ENCODE measurements at regions not wholly inside any gene's neighbourhood (a gene's known extent, or its start where the extent isn't known, plus 50 kb on each side); places are given as distances from the start of the nearest gene placed in this dataset.

- no TSS peak for BruUV-seq (replicated peaks)
- no peaks in the 10 kb centered on the region; a peak in 1 of 4 replicates for H3K9me3 ChIP-seq (ENCODE audit: control insufficient read depth in 1 of 2, insufficient read depth in 1 of 2, low read depth in 1 of 2, low read length in 2 of 2)
- H2AFZ ChIP-seq (ENCODE audit: low read depth, low read length, poor library complexity, severe bottlenecking) = no peak overlapping the region
- H3K9me2 ChIP-seq (ENCODE audit: insufficient read depth) = no peaks in the 10 kb centered on the region
- H3K4me3 ChIP-seq (replicated peaks in 1 of 2; ENCODE audit: low read depth in 1 of 2, low read length in 2 of 2) = no peak overlapping the region
- ChIA-PET CTCF (no interaction called here), RAD21 (ENCODE audit: low non-redundant PET in 1 of 2, low total read pairs in 2 of 2, uncharacterized antibody in 2 of 2, unreplicated experiment in 2 of 2) (no interaction called here), POLR2A (no interaction called here)
- H3K4me1 ChIP-seq (ENCODE audit: control insufficient read depth in 1 of 2, insufficient read depth in 2 of 2, low read length in 2 of 2) = no peaks in the 10 kb centered on the region
- no peaks in the 10 kb centered on the region for H3K79me2 ChIP-seq (ENCODE audit: insufficient read depth, low read length)
- H3K4me2 ChIP-seq (ENCODE audit: low read length) = no peak overlapping the region
- no peaks in the 10 kb centered on the region for H4K20me1 ChIP-seq (ENCODE audit: insufficient read depth)
- no peak overlapping the region for H3K9ac ChIP-seq (ENCODE audit: low read length)
- TF ChIP-seq CEBPB (IDR thresholded peaks at IDR 0.05; ENCODE audit: low read depth) (no peak), YY1 (IDR thresholded peaks at IDR 0.05; ENCODE audit: extremely low read depth, insufficient replicate concordance, low read depth, low read length) (no peak)
- no peak for DNase-seq (ENCODE audit: low read depth, low spot score)
- intact Hi-C loops (cut with micrococcal nuclease) = no loop called here
- H3K27ac ChIP-seq (ENCODE audit: low read depth, low read length) = no peak overlapping the region
- no peak for ATAC-seq
- H3K36me3 ChIP-seq (ENCODE audit: control insufficient read depth in 1 of 2, insufficient read depth in 2 of 2, low read length in 2 of 2) = no peaks in the 10 kb centered on the region
- H3K27me3 ChIP-seq (ENCODE audit: insufficient read depth, low read length) = no peaks in the 10 kb centered on the region
Observed at GRCh38 chr5:152608458-152608857, 203.4 kb upstream of the NMUR2 start.

DNA sequence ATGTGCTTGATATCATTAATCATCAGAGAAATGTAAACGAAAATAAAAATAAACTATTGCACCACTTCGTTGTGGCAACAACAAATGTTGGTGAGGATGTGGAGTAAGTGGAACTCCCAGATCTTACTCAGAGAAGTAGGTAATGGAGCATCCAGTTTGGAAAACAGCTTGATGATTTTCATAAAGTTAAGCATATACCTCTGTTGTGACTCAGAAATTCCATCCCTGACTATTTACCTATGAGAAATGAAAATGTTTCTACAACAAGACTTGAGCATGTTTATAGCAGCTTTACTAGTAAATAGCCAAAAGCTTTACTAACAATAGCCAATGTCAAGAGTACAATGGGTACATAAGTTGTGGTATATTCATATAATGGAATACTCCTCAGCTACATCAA lies 214.7 kb upstream of the NMUR2 start:
- no peaks in the 10 kb centered on the region for H3K27me3 ChIP-seq (ENCODE audit: insufficient read depth, low read length)
- POLR2A ChIA-PET = no interaction called here
- TF ChIP-seq YY1 (IDR thresholded peaks at IDR 0.05; ENCODE audit: extremely low read depth, insufficient replicate concordance, low read depth, low read length) = no peak
- no peak for TF ChIP-seq EZH2 (IDR thresholded peaks at IDR 0.05)
- no peak for TF ChIP-seq JUND (IDR thresholded peaks at IDR 0.05)
- TF ChIP-seq ZFX (IDR thresholded peaks at IDR 0.05) = no peak
- no peak for TF ChIP-seq ELF1 (IDR thresholded peaks at IDR 0.05; ENCODE audit: borderline replicate concordance, low read depth)
- no peak for TF ChIP-seq EZH2phosphoT487 (IDR thresholded peaks at IDR 0.05; ENCODE audit: borderline replicate concordance)
- TF ChIP-seq CEBPB (IDR thresholded peaks at IDR 0.05; ENCODE audit: low read depth) = no peak
- no peak for TF ChIP-seq SIN3A (IDR thresholded peaks at IDR 0.05; ENCODE audit: low read depth)
- no peak for TF ChIP-seq POLR2AphosphoS5 (IDR thresholded peaks at IDR 0.05; ENCODE audit: low read depth, low read length)
- TF ChIP-seq ZNF274 (IDR thresholded peaks at IDR 0.05; ENCODE audit: low read depth, low read length) = no peak
- no peak for TF ChIP-seq SRF (IDR thresholded peaks at IDR 0.05; ENCODE audit: low read depth)
- no peak for TF ChIP-seq ZBTB33 (IDR thresholded peaks at IDR 0.05; ENCODE audit: extremely low read depth, insufficient replicate concordance, low read length)
- TF ChIP-seq MAX (IDR thresholded peaks at IDR 0.05) = no peak
- no peak for TF ChIP-seq TCF7L2 (IDR thresholded peaks at IDR 0.05; ENCODE audit: borderline replicate concordance, extremely low read depth, insufficient read depth, insufficient read length)
- no peak overlapping the region for H3K4me3 ChIP-seq (replicated peaks in 1 of 2; ENCODE audit: low read depth in 1 of 2, low read length in 2 of 2)
- no peaks in the 10 kb centered on the region for H3K4me1 ChIP-seq (ENCODE audit: control insufficient read depth in 1 of 2, insufficient read depth in 2 of 2, low read length in 2 of 2)
- H2AFZ ChIP-seq (ENCODE audit: low read depth, low read length, poor library complexity, severe bottlenecking) = no peak overlapping the region
- BruUV-seq (replicated peaks) = no TSS peak
- intact Hi-C loops (cut with micrococcal nuclease) = no loop called here
- DNase-seq (ENCODE audit: low read depth, low spot score) = no peak
- H3K9me3 ChIP-seq (ENCODE audit: control insufficient read depth in 1 of 2, insufficient read depth in 1 of 2, low read depth in 1 of 2, low read length in 2 of 2) = no peaks in the 10 kb centered on the region
- H3K9me2 ChIP-seq (ENCODE audit: insufficient read depth) = no peaks in the 10 kb centered on the region
- CTCF ChIA-PET = no interaction called here
- no peaks in the 10 kb centered on the region for H3K79me2 ChIP-seq (ENCODE audit: insufficient read depth, low read length)
- no peaks in the 10 kb centered on the region for H3K36me3 ChIP-seq (ENCODE audit: control insufficient read depth in 1 of 2, insufficient read depth in 2 of 2, low read length in 2 of 2)
- no peak for ATAC-seq
- H3K27ac ChIP-seq (ENCODE audit: low read depth, low read length) = no peak overlapping the region
- RAD21 ChIA-PET (ENCODE audit: low non-redundant PET in 1 of 2, low total read pairs in 2 of 2, uncharacterized antibody in 2 of 2, unreplicated experiment in 2 of 2) = no interaction called here
- H4K20me1 ChIP-seq (ENCODE audit: insufficient read depth) = no peaks in the 10 kb centered on the region
- no peak overlapping the region for H3K4me2 ChIP-seq (ENCODE audit: low read length)
- no peak overlapping the region for H3K9ac ChIP-seq (ENCODE audit: low read length)
